Fibroblast of the aortic adventitia (primary cell): ENCODE measurements at regions not wholly inside any gene's neighbourhood (a gene's known extent, or its start where the extent isn't known, plus 50 kb on each side); places are given as distances from the start of the nearest gene placed in this dataset.

ENCODE experiments used
- DNase-seq: peaks from one replicate; pipeline ENCODE4 v3.0.0-alpha.2; 2010; ENCODE audit warnings: low read depth
- H3K4me3 ChIP-seq: 2 replicates; pipeline ENCODE4 v1.5.1; 2011; ENCODE audit warnings: low read depth, mild to moderate bottlenecking, control low read depth, low read length, moderate library complexity
- TF ChIP-seq, protein P1 (sequence below): IDR thresholded peaks from 2 replicates; pipeline ENCODE4 v1.5.1; 2011; ENCODE audit warnings: mild to moderate bottlenecking, low read length, control low read depth, inconsistent platforms; ENCODE audit not compliant: insufficient read depth

GRCh38 chr2:108129636-108130035 lies 110.1 kb upstream of the SULT1C3 start:
- H3K4me3 ChIP-seq, result no peak overlapping the region
- no peak for DNase-seq
- TF ChIP-seq, protein P1, sequence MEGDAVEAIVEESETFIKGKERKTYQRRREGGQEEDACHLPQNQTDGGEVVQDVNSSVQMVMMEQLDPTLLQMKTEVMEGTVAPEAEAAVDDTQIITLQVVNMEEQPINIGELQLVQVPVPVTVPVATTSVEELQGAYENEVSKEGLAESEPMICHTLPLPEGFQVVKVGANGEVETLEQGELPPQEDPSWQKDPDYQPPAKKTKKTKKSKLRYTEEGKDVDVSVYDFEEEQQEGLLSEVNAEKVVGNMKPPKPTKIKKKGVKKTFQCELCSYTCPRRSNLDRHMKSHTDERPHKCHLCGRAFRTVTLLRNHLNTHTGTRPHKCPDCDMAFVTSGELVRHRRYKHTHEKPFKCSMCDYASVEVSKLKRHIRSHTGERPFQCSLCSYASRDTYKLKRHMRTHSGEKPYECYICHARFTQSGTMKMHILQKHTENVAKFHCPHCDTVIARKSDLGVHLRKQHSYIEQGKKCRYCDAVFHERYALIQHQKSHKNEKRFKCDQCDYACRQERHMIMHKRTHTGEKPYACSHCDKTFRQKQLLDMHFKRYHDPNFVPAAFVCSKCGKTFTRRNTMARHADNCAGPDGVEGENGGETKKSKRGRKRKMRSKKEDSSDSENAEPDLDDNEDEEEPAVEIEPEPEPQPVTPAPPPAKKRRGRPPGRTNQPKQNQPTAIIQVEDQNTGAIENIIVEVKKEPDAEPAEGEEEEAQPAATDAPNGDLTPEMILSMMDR, result no peak

GRCh38 chr2:108133457-108133856 lies 106.3 kb upstream of the SULT1C3 start:
- TF ChIP-seq, protein P1, result no peak
- DNase-seq, result no peak
- H3K4me3 ChIP-seq, result no peak overlapping the region

- TF ChIP-seq, protein P1, result no peak
- peak; percentile 23 for DNase-seq
- H3K4me3 ChIP-seq, result no peak overlapping the region
These were observed 100.2 kb upstream of the SULT1C3 start for GRCh38 chr2:108139521-108139920.

GRCh38 chr2:108145557-108146326 lies 94.0 kb upstream of the SULT1C3 start:
- TF ChIP-seq, protein P1, result no peak
- H3K4me3 ChIP-seq, result no peak overlapping the region
- DNase-seq, result peak; percentile 11

- no peak for DNase-seq
- TF ChIP-seq, protein P1, result no peak
- no peak overlapping the region for H3K4me3 ChIP-seq
These were observed 91.2 kb upstream of the SULT1C3 start for GRCh38 chr2:108148555-108148954.

- TF ChIP-seq, protein P1, result no peak
- DNase-seq, result no peak
- no peak overlapping the region for H3K4me3 ChIP-seq
These were observed 85.3 kb upstream of the SULT1C3 start for GRCh38 chr2:108154366-108155061.
